Uterus (tissue), 3 donors: ENCODE measurements at regions not wholly inside any gene's neighbourhood (a gene's known extent, or its start where the extent isn't known, plus 50 kb on each side); places are given as distances from the start of the nearest gene placed in this dataset.

Source experiments
- DNase-seq, 2 donors: peaks; one replicate each; pipeline ENCODE4 v3.0.0-alpha.2; 2019 to 2020
- H3K27ac ChIP-seq, 2 donors: fragments of 200-600 bp; sonication (generic); 1 replicate in 1 of 2; 2 replicates in 1 of 2; pipeline ENCODE4 v1.5.1; 2016 to 2018
- H3K27me3 ChIP-seq, 2 donors: fragments of 200-600 bp; sonication (generic); one replicate each; pipeline ENCODE4 v1.5.1; 2018 to 2019; ENCODE audit warnings: control low read depth in 1 of 2
- H3K36me3 ChIP-seq, 2 donors: fragments of 200-600 bp; sonication (generic); one replicate each; pipeline ENCODE4 v1.5.1; 2019; ENCODE audit warnings: control low read depth in 1 of 2
- H3K4me1 ChIP-seq, 2 donors: fragments of 200-600 bp; sonication (generic); one replicate each; pipeline ENCODE4 v1.5.1; 2018 to 2019; ENCODE audit warnings: control low read depth in 1 of 2
- H3K4me3 ChIP-seq, 2 donors: fragments of 200-600 bp; sonication (generic); 1 replicate in 1 of 2; 2 replicates in 1 of 2; pipeline ENCODE4 v1.5.1; 2018 to 2019; ENCODE audit warnings: mild to moderate bottlenecking in 1 of 2
- H3K9me3 ChIP-seq, 2 donors: fragments of 200-600 bp; sonication (generic); one replicate each; pipeline ENCODE4 v1.5.1; 2019; ENCODE audit warnings: control low read depth in 1 of 2
- POLR2A ChIP-seq, 2 donors: fragments of 450-650 bp; IDR thresholded peaks; one replicate each; pipeline ENCODE4 v1.6.1; 2016; ENCODE audit warnings: antibody characterized with exemption in 2 of 2, mild to moderate bottlenecking in 1 of 2, moderate library complexity in 1 of 2
- intact Hi-C: fragments of 100-400 bp; cut with DNase I; formaldehyde crosslinking; loops from one replicate; pipeline ENCODE4 v1.15.1; 2023; ENCODE audit warnings: low total_unique reads
- TF ChIP-seq, protein P1 (sequence below), 4 experiments: fragments of 200-600 bp in 2 of 4; fragments of 450-650 bp in 2 of 4; sonication (generic) in 2 of 4; IDR thresholded peaks; one replicate each; pipeline ENCODE4 v1.5.1; 2016 to 2019; ENCODE audit warnings: antibody characterized with exemption in 4 of 4, mild to moderate bottlenecking in 2 of 4, moderate library complexity in 1 of 4
- donor health status: DM: yes; HTN: yes; CAD: no.

DNA sequence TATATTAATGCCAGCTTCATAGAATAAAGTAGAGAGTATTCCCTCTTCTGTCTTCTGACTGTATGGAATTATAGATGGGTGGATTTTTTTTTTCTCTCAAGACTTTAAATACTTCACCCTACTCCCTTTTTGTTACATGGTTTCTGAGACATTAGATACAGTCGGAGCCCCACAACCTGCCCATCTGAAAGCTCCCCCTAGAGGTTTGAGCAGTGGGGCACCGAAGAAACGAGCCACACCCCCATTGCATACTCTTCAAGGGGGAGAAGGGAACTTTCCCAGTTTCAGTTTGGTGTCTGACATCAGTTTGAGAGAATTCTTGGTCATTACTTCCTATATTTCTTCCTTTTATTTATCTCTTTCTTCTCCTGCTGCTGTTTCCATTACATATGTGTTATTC, 437.6 kb upstream of the AGA start:
- DNase-seq, result no peak
- TF ChIP-seq, protein P1, sequence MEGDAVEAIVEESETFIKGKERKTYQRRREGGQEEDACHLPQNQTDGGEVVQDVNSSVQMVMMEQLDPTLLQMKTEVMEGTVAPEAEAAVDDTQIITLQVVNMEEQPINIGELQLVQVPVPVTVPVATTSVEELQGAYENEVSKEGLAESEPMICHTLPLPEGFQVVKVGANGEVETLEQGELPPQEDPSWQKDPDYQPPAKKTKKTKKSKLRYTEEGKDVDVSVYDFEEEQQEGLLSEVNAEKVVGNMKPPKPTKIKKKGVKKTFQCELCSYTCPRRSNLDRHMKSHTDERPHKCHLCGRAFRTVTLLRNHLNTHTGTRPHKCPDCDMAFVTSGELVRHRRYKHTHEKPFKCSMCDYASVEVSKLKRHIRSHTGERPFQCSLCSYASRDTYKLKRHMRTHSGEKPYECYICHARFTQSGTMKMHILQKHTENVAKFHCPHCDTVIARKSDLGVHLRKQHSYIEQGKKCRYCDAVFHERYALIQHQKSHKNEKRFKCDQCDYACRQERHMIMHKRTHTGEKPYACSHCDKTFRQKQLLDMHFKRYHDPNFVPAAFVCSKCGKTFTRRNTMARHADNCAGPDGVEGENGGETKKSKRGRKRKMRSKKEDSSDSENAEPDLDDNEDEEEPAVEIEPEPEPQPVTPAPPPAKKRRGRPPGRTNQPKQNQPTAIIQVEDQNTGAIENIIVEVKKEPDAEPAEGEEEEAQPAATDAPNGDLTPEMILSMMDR (IDR thresholded peaks at IDR 0.05), result no peak
- TF ChIP-seq POLR2A (IDR thresholded peaks at IDR 0.05), result no peak
- H3K4me3 ChIP-seq, result no peak overlapping the region
- H3K4me1 ChIP-seq, result no peaks in the 10 kb centered on the region
- H3K36me3 ChIP-seq, result peaks cover 0 to 2% of the 10 kb centered on the region in 2 donors
- no peaks in the 10 kb centered on the region for H3K27me3 ChIP-seq
- no peaks in the 10 kb centered on the region for H3K9me3 ChIP-seq
- intact Hi-C loops, result no loop called here
- H3K27ac ChIP-seq, result no peak overlapping the region

DNA sequence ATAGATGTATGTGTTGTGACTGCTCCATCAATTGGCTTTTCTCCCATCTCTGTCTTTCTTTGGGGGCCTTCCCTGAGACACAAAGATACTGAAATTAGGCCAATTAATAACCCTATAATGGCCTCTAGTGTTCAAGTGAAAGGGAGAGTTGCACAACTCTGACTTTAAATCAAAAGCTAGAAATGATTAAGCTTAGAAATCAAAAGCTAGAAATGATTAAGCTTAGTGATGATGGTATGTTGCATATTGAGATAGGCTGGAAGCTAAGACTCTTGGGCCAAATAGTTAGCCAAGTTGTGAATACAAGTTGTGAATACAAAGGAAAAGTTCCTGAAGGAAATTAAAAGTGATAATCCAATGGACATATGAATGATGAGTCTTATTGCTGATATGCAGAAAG, 452.9 kb upstream of the AGA start:
- Histone ChIP-seq H3K27ac (no peak overlapping the region), H3K4me3 (no peak overlapping the region), H3K4me1 (no peaks in the 10 kb centered on the region), H3K36me3 (no peaks in the 10 kb centered on the region), H3K27me3 (no peaks in the 10 kb centered on the region), H3K9me3 (no peaks in the 10 kb centered on the region)
- DNase-seq, result no peak
- no peak for TF ChIP-seq POLR2A (IDR thresholded peaks at IDR 0.05)
- TF ChIP-seq, protein P1 (IDR thresholded peaks at IDR 0.05), result no peak
- intact Hi-C loops, result no loop called here

DNA sequence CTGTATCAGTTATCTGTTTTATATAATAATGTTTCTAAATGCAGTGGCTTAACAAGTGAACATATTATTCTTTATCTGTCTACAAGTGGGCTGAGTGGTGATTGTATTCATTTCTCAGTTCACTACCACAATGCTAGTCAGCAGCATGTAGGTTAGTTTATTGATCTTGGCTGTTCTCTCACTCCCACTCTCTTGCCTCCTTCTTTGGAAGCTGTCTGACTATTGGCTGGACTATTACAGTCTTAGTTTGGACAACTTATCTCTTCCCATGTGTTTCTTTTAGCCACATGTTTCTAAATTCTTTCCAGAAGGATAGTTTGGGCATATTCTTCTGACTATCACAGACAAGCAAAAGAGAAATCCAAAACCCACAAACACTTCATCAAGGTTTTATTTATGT, 459.5 kb upstream of the AGA start:
- H3K36me3 ChIP-seq, result no peaks in the 10 kb centered on the region
- DNase-seq, result no peak
- no peaks in the 10 kb centered on the region for H3K9me3 ChIP-seq
- no peaks in the 10 kb centered on the region for H3K4me1 ChIP-seq
- H3K4me3 ChIP-seq, result no peak overlapping the region
- no peaks in the 10 kb centered on the region for H3K27me3 ChIP-seq
- intact Hi-C loops, result no loop called here
- H3K27ac ChIP-seq, result no peak overlapping the region
- no peak for TF ChIP-seq POLR2A (IDR thresholded peaks at IDR 0.05)
- TF ChIP-seq, protein P1 (IDR thresholded peaks at IDR 0.05), result no peak

DNA sequence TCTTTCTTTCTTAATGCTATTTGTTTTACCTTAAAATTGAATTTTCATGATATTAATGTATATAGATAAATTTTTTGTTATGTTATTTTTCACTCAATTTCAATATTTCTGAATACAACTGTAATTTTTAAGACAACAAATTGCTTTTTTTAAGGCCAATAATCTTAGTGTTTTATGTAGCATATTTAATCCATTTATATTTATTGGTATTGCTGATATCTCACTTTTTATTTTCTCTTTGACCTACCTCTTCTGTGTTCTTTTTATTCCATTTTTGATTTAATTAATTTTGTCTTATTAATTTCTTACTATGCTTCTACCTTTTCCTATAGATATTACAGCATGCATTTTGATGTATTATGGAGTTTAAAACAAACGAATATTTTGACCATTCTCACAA, 460.1 kb upstream of the AGA start:
- no peak overlapping the region for H3K4me3 ChIP-seq
- H3K27ac ChIP-seq, result no peak overlapping the region
- DNase-seq, result no peak
- H3K36me3 ChIP-seq, result no peaks in the 10 kb centered on the region
- TF ChIP-seq, protein P1 (IDR thresholded peaks at IDR 0.05), result no peak
- no peak for TF ChIP-seq POLR2A (IDR thresholded peaks at IDR 0.05)
- intact Hi-C loops, result no loop called here
- no peaks in the 10 kb centered on the region for H3K4me1 ChIP-seq
- no peaks in the 10 kb centered on the region for H3K9me3 ChIP-seq
- no peaks in the 10 kb centered on the region for H3K27me3 ChIP-seq

DNA sequence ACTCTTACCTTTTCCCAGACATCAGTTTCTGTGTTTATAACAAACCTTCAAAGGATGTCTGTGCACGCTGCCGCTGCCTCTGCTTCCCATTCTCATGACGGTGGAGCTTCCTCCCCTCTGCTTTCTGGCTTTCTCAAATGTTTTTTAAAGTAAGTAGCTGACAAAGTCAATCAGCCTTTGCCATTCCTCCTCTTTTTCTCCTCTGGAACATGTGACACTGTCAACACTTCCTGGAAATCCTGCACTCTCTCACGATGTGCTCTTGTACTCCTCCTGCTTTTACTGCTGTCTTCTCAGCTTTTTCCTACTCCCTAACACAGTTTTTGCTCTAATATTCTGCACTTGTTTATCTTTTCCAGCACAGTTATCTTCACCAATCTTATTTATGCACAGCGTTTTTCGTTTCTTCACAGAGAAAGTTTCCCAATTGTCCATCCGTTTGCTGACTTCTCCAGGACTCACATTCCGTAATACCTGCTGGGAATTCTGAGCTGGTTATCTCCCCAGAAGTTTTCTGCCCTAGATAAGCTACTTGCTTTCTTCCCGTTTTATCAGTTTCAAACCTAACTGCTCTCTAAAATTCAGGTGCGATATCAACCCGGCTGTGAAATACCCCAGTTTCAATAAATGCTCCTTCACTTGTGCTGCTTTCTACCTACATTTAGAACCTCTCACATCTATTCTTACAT, 465.6 kb upstream of the AGA start:
- H3K9me3 ChIP-seq, result no peaks in the 10 kb centered on the region
- intact Hi-C loops, result no loop called here
- no peak overlapping the region for H3K27ac ChIP-seq
- no peaks in the 10 kb centered on the region for H3K27me3 ChIP-seq
- no peaks in the 10 kb centered on the region for H3K4me1 ChIP-seq
- TF ChIP-seq, protein P1 (IDR thresholded peaks at IDR 0.05), result no peak
- TF ChIP-seq POLR2A (IDR thresholded peaks at IDR 0.05), result no peak
- no peak overlapping the region for H3K4me3 ChIP-seq
- H3K36me3 ChIP-seq, result no peaks in the 10 kb centered on the region
- DNase-seq, result no peak
